ENCODE measurements at regions not wholly inside any gene's neighbourhood (a gene's known extent, or its start where the extent isn't known, plus 50 kb on each side); places are given as distances from the start of the nearest gene placed in this dataset.

DNA sequence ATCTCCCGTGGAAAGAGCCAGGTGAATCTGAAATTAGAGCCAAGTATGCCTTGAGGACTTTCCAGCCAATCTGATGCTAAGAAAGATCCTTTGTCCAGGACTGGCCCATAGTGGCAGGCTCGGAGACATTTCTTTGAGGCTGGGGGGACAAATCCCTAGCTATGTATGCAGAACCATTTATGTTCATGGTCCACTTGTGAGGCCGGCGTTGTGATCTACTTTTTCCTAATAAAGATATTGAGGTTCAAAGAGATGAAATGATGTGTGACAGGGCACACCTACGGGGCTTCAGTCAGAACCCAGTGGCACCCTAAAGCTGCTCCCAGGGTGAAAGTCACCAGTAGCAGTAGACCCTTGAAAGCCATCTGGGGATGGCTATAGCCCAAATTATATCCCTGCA is 120.3 kb upstream of the MAFB start:
- no peaks in the 10 kb centered on the region for H3K9me3 ChIP-seq
- no peak overlapping the region for H3K4me3 ChIP-seq
- H3K27ac ChIP-seq: no peak overlapping the region
- FAIRE-seq (no peak), DNase-seq (no peak), ATAC-seq (no peak)
- intact Hi-C loops (cut with DNase I): loop anchor here in 1 of 3 donors (10.0 kb wide), 1 partner anchor 55 kb away; no protein-coding TSS in a partner anchor
- no peaks in the 10 kb centered on the region for H3K36me3 ChIP-seq
- TF ChIP-seq CTCF (IDR thresholded peaks at IDR 0.05): no peak
- H3K27me3 ChIP-seq: no peaks in the 10 kb centered on the region
- H3K4me1 ChIP-seq: no peaks in the 10 kb centered on the region
- 76 to 91% methylated on average over 5 of the region's 5 CpGs for WGBS, 2 donors

GRCh38 chr20:40810332-40811000 is 121.4 kb upstream of the MAFB start:
- no peaks in the 10 kb centered on the region for H3K9me3 ChIP-seq
- no peak for DNase-seq
- H3K36me3 ChIP-seq: no peaks in the 10 kb centered on the region
- no peak for TF ChIP-seq CTCF (IDR thresholded peaks at IDR 0.05)
- 66 to 80% methylated on average over 5 of the region's 5 CpGs for WGBS, 2 donors
- no peak overlapping the region for H3K27ac ChIP-seq
- H3K4me1 ChIP-seq: no peaks in the 10 kb centered on the region
- intact Hi-C loops (cut with DNase I): no loop called here
- no peak for ATAC-seq
- H3K27me3 ChIP-seq: no peaks in the 10 kb centered on the region
- H3K4me3 ChIP-seq: no peak overlapping the region
- no peak for FAIRE-seq

DNA sequence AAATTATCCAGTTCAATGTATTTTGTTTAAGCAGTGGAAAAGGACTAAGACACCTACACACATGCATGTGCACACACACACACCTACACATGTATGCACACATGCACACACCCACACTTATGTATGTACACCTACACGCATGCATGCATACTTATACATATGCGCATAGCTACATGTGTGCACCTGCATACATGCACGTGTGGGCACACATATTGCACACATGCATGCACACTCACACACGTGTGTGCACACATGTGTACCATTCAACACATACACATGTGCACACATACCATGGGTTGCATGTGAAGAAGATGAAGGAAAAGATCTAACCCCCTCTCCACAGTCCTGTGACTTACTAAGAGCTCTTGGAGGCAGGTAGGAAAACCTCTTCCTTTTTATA is 122.0 kb upstream of the MAFB start:
- DNase-seq (no peak), ATAC-seq (no peak), FAIRE-seq (no peak)
- no peak overlapping the region for H3K4me3 ChIP-seq
- H3K4me1 ChIP-seq: no peaks in the 10 kb centered on the region
- no peak overlapping the region for H3K27ac ChIP-seq
- no peaks in the 10 kb centered on the region for H3K9me3 ChIP-seq
- H3K36me3 ChIP-seq: no peaks in the 10 kb centered on the region
- intact Hi-C loops (cut with DNase I): no loop called here
- 65 to 74% methylated on average over 4 of the region's 4 CpGs for WGBS, 2 donors
- TF ChIP-seq CTCF (IDR thresholded peaks at IDR 0.05): no peak
- no peaks in the 10 kb centered on the region for H3K27me3 ChIP-seq

- Histone ChIP-seq H3K36me3 (no peaks in the 10 kb centered on the region), H3K4me1 (no peaks in the 10 kb centered on the region), H3K4me3 (no peak overlapping the region), H3K9me3 (no peaks in the 10 kb centered on the region), H3K27ac (no peak overlapping the region), H3K27me3 (no peaks in the 10 kb centered on the region)
- FAIRE-seq (no peak), DNase-seq (no peak), ATAC-seq (no peak)
- no peak for TF ChIP-seq CTCF (IDR thresholded peaks at IDR 0.05)
- WGBS, 2 donors: 62 to 72% methylated on average over 8 of the region's 8 CpGs
- intact Hi-C loops (cut with DNase I): no loop called here
Observed at GRCh38 chr20:40811660-40812414, 122.8 kb upstream of the MAFB start.

DNA sequence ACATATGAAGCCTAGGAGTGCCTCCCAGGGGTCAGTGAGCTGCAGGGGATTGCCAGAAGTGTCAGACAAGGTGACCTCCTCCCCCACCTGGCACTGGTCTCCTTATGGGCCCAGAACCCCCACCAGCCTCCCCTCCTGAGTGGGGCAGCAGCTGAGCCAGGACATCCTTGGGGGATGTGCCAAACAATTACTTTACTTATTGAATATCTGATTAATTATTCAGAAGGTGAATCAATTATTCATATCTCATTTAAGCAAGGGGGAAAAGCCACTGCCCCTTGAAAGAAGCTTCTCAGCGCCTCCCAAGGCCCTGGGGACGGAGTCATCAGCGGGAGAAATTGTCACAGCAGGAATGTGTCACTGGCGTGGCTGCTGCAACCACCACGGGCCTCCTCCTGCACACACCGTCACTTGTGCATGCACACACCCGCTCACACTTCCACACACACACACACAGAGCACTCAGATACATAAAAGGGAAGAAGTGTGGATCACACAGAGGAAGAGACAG is 123.4 kb upstream of the MAFB start:
- intact Hi-C loops (cut with DNase I): no loop called here
- FAIRE-seq (no peak), ATAC-seq (no peak), DNase-seq (no peak)
- Histone ChIP-seq H3K9me3 (no peaks in the 10 kb centered on the region), H3K36me3 (no peaks in the 10 kb centered on the region), H3K4me3 (no peak overlapping the region), H3K27ac (no peak overlapping the region), H3K4me1 (no peaks in the 10 kb centered on the region), H3K27me3 (no peaks in the 10 kb centered on the region)
- no peak for TF ChIP-seq CTCF (IDR thresholded peaks at IDR 0.05)
- 64% methylated on average over 7 of the region's 7 CpGs for WGBS, 2 donors
